A172 (cell line): ENCODE measurements at regions not wholly inside any gene's neighbourhood (a gene's known extent, or its start where the extent isn't known, plus 50 kb on each side); places are given as distances from the start of the nearest gene placed in this dataset.
A peak's percentile ranks its signal among the peaks of the same experiment; 100 is the strongest.

Source experiments
- DNase-seq: peaks from one replicate; pipeline ENCODE4 v3.0.0-alpha.2; 2015; ENCODE audit warnings: low spot score

DNA sequence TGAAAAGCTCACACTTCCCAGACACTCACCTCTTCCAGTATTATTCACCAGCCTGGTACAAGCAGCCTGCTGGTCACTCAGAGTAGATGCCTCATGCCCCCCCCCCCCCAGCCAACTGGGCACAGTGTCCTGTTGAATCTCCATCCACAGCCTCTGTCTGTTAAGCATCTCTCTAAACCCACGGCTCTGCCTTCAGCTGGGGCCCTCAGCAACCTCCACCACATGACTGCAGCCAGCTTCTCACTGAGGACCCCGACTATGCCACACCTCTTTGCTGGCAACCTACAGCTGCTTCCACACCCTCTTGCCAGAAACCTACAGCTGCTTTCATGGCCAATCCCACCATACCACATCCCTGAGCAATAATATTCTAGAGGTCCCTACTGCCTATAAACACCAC is 113.1 kb downstream of the RHOU start:
- DNase-seq: no peak

DNA sequence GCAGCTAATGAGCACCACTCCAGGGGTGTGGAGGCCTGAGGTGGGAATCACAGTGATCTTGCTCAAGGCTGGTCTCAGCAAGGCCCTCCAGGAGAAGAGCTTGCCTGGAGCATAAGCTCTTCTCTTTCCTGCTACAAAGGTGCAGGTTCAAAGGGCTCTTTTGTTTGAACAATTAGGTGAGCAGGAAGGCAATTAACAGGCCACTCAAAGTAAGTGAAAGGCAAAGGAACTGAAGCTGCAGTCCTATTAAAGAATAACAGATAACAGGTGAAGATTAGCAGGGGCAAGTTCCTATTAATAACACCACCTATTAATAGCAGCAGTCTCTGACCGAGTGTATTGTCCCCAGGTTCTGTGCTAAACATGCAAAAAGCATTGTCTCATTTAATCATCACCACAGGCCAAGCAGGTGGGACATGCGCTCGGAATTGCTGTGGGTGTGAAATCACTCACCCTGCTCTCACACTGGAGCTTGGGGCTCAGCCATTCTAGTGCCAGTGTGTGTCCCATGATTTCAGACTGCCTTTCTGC is 113.8 kb downstream of the RHOU start:
- DNase-seq: no peak

DNA sequence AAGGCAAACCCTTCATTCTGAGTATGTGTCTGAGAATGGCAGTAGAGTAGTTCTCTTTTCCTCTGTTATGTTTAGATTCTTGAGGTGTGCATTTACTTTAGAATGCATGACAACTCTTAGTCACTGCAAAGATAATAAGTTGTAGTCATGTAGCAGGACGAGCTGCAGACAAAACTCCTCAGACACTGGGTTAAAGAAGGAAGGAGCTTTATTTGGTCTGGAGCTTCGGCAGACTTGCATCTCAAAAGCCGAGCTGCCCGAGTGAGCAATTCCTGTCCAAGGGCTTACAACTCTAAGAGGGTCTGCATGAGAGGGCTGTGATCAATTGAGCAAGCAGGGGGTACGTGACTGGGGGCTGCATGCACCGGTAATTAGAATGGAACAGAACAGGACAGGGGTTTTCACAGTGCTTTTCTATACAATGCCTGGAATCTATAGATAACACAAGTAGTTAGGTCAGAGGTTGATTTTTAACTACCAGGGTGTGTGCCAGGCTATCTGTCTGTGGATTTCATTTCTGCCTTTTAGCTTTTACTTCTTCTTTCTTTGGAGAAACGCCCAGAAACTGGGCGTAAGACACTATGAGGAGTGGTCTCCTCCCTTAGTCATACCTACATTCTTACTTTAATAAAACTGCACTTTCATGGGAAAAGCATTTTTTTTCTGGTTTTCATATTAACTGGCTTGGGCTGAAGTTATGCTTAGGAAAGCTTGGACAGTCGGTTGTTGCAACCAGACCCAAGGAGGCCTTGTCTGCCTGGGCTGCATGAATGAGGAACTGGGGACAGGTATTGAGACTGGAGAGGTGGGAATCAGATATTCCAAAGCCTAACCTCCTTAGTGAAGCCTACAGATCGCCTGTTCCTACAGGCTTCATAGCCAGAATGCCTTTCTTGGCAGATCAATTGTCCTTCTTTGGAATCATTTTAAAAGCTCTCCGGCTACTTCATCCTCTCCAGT is 115.1 kb downstream of the RHOU start:
- DNase-seq: no peak

DNA sequence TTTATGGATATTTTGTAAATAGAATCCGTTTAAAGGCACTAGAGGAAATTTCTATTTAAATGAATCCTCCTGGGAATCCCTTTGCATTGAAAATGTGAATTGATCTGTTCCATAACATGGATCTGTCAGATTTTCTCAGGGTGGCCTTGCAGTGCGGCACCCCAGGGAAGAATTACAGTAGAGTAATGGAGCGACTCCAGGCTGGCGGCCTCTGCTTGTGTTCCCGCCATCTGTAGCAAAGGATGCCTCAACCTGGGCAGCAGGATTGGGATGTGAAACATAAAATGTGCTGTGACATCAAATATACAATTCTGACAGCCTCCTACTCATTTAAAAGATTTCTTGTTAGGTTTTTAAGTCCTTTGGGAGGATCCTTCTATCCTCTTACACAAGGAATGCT is 115.9 kb downstream of the RHOU start:
- DNase-seq: no peak

DNA sequence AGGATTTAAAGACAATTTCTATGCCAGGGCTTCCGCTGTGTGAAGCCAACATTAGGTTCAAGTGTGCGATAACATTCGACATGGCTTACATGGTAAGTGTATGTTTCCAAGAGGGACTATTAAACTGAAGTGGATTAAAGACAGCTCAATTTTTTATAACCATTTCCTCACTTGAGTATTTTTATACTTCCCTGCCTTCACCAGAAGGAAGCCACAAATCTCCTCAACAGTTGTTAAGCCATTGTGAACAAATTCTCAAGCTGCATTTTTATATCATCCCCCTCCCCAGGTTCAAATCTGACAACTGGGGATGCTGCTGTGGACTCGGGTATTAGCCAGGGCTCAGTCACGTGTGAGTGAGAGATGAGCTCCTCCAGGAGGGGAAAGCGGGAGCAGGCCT is 116.3 kb downstream of the RHOU start:
- DNase-seq: no peak

DNA sequence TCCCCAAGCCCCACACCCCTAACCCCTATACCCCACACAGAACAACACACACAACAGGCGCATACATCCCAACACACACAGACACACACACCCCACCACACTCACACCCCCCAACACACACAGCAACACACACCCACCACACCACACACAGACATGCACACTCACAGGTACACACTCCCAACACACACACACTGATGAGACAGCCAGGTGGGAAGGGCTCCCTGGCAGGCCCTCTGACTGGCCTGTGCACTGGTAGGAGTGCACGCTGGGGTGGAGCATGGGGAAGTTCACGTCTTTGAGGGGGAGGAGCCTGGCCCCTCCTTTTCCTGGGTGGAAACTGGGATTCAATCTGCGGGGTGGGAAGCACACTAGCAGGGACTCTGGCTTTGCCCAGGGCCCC is 116.7 kb downstream of the RHOU start:
- DNase-seq: no peak

DNA sequence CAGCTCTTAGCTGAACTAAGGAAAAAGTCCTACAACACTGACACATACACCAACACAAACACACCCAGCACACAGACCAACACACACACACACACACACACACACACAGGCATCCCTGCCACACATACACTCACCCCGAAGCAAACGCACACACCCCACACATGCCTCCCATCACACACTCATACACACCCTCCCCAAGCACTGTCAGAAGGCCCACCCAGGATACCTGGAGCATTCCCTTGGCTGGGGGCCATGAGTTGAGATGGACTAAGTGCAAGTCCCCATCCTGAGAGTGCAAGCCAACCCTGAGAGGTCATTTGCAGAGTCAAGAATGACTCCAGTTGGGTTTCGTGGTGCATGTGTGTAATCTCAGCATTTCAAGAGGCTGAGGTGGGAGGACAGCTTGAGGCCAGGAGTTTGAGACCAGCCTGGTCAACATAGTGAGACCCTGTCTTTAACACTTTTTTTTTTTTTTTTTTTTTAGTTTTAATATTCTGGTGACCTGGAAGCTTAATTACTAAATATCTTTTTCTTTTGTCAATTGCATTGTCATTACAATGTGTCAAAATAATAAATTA is 117.3 kb downstream of the RHOU start:
- DNase-seq: no peak

DNA sequence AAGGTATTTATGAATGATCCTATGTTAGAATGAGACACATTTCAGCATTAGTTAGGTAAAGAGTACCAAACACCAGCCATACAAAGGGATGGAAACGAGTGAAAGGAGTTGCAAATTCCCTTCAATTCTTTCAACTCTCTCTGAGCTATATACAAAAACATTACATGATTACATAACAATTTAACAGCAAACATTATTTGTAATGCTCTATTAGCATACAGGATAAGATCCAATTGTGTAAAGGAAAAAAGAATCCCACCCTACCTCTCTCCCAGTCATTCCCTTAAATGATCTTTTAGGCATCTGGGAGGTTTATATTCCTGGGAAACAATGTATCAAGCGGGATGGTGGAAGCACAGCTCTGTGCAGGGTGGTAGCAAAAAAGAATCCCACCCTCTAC is 117.9 kb downstream of the RHOU start:
- no peak for DNase-seq

DNA sequence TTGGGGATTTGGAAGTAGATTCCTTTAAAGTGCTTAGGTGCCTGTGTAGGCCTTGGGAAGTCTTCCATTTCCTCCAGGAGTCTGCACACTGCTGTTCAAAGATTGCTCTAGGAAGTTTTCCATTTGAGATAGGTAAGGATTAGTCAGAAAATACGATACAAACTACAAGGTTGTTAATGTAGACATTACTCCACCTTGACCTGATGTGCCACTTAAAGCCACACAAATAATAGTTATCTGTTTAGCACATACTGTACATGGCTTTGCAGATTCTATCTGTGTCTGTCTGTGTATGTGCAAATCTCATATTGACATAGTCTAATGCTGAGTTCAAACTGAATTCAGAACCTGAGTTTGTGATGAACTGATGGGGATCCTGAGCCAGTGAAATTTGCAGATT is 118.4 kb downstream of the RHOU start:
- no peak for DNase-seq

DNA sequence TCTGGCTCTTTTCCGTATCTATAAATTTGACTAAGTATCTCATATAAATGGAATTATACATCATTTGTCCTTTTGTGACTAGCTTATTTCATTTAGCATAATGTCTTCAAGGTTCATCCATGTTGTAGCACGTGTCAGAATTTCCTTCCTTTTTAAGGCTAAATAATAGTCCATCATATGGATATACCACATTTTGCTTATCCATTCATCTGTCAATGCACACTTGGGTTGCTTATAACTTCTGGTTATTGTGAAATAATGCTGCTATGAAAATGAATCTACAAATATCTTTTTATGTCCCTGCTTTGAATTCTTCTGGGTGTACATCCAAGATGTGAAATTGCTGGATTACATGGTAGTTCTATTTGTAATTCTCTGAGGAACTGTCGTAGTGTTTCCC is 119.6 kb downstream of the RHOU start:
- DNase-seq: no peak

DNA sequence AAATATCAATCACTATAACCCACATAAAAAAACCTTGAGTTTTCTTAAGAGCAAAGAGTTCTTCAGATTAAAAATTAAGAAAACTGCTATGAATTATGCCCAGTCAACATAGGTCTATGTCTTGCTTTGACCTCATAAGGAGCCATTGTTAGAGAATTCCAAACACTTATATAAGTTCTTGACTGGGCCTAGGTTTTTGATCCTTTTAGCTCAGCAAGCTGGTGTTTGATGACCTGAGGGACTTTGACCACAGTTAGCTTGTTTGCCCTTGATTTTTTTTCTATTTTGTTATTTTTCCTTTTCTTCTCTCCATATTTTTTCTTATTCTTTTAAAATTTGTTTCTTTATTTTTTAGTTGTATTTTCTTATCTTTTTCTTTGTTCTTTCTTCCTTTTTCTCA is 122.3 kb downstream of the RHOU start:
- no peak for DNase-seq

DNA sequence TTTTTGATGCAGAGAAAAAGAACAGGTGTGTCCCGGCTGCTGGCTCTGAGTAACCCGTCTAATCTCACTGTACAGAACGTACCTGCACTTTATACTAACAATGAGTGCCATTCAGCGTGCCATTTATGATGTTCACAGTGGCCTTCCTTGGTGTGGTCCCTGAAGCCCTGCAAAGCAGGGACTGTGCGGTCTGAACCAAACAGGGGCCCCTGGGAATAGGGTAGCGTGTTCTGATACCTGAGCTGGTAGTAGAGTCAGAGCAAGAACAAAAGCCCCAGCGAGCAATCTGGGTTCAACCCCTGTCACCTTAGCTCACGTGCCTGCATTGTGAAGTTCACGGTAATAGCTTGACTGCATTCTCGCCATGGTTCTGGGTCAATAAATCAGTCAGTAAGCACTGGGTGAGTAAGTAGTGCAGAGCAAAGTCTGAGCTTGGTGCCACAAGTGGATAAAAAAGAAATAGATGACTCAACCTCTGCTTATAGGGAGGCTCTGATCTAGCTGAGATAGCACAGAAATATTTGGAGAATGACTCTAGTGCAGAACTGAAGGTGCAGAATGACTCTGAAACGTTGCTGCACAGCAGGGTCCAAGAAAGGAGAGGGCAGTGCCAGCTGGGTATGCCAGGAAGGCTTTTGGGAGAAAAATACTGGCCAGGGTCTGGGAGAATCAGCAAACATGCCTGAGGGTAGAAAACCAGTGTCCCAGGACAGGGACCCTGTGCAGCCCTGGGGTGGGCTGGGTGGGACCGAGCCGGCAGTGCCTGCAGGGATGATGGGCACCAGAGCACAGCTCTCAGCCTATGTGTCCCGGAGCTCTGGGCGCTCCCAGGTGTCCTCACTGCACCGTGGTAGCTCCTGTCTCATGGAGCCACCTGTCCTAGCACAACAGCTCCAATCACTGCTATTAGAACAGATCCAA is 125.9 kb downstream of the RHOU start:
- DNase-seq: peak; percentile 99

DNA sequence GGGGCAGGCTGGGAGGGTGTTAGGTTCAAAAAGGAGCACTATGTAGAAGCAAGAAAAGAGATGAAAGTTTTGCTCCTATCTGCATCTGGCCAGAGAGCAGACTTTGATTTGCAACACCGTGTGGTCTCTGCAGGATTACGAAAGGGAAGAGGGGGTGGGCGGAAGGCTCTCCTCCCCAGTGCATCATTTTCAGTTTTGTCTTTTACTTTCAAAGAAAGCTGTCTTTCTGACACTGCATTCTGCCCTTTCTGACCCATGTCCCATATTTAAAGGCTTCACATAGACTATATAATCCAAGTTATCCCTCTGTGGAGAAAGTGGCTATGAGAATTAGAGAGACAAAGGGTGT is 126.5 kb downstream of the RHOU start:
- no peak for DNase-seq

DNA sequence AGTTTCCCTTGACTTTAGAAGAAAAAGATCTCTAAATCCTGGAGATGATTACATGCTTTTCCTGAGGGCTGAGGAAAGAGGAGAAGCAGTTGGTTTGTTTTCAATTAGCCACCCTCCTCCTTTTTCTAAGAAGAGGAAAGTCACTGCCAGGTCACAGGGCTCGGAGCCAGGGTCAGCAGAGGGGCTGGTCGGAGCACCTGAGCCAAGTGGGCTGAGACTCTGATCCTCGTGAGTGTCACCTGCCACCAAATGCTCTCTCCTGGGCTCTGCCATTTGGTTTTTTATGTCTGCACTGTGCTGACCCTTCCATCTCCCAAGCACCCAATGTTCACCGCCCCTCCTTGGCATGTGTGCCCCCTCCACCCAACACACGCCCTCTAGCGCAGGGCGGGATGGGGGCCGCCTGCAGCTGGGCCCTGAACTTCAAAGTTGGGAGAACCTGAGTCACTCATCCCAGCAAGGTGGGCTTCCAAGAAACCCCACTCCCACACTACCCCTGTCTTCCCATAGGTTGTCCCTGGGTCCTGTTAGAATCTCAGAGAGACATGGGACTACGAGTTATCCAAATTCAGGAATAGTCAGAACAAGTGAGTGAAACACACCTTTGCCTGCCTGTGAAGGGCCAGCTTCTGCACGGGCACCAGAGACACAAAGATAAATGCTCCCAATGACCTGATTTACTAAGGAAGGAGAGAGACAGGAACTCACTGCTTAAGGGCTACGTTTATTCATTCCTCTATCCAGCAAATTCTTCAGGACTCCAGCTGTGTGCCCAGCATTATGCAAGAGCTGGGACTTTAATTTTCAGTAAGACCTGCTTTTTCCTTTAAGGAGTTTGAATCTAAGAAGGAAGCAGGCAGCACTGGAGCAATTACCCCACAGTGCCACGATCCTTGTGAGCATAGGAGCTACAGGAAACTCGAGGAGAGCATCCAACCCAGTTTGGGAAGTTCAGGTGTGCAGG is 127.5 kb downstream of the RHOU start:
- no peak for DNase-seq

DNA sequence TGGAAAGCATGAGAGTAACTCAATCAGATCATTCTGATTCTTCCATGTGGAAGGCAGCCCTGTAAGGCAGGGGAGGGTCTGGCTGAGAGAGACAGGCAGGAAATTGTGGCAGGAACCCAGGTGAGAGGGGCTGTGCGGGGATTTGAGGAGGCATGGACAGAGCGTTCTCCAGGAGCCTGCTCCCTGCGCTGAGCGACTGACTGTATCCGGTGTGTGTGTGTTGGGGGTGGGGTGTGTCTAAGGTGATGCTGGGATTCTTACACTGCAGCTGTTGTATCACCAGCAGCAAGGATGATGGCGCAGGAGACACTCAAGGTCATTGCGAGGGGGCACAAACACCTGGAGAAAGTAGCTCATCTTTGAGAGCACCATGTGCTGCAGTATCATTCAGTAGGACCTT is 128.5 kb downstream of the RHOU start:
- DNase-seq: no peak

DNA sequence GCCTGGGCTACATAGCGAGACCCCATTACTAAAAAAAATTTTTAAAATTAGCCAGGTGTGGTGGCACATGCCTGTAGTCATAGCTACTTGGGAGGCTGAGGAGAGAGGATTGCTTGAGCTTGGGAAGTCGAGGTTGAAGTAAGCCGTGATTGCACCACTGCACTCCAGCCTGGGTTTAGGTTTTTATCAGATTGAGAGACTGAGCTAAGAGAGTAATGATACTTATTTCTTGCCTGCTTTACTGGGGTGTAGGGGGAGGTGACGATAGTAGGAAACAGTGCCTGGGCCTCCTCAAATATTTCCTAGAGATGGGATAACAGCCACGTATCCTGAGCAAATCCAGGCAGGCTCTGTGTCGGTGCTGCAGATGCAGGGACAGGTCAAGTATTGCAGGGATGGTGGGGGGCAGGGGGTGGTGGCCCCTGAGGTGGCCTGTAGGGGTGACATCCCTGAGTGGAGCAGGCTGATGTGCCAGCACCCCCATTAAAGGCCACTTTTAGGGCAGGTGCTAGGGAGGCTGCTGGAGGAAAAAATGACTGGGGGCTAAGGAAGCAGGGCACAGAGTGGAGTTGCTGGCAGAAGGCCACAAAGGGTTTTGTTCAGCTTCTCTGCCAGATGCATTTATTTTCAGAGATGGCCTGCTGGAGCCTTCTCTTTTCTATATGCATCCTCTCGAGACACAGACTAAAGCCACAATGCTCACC is 130.5 kb downstream of the RHOU start:
- no peak for DNase-seq

DNA sequence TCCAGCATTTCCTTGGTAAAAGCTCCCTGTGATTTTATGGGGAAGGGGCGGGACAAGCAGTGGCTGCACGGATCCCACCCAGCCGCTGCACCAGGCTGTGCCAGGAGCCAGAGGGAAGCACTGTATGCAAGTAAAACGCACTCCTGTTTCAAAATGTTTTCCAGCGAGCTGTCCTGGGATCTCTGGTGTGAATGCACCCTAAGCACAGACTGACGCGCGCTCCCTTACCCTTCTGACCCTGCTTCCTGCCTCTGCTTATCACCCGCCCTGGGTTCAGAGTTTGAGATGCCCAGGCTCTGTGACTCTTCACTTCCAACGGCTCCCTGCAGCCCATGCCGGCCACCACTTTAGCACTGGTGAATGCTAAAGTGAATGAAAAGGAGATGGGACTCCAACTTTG is 131.2 kb downstream of the RHOU start:
- DNase-seq: no peak

DNA sequence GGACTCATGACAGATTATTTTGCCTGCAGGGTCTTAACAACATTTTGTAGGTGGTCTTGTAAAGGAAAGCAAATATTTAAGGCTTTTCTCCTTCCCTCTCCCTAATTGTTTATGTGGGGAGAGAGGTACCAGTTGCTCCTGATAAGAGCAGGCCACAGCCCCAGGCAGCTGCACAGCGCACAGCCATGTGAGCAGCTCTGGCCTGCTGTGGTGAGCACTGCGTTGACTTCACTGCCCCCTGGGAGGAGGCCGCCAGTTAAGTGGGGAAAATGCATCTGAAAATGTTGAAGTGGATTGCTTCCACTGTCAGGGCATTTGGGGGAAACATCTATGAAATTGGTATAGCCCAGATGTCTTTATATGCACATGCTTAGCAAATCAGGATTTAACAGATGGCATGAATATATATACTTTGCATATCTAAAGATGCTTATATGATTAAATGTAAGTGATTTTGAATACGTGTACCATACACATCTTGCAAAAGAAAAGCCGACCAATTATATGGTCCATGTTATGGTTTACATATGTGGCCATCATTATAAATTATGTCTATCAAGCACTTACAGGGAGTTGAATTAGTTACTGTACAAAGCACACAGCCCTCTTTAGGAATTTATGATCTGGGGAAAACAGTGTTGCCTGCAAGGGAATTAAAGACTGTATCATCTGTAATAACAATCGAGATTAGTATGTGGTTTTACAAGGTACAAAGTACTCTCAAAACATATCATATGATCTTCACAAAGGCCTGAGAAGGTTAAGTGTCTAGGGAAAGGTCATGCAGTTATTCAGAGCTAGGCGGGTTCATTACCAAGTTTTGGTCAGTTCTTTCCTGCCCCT is 132.1 kb downstream of the RHOU start:
- DNase-seq: no peak

DNA sequence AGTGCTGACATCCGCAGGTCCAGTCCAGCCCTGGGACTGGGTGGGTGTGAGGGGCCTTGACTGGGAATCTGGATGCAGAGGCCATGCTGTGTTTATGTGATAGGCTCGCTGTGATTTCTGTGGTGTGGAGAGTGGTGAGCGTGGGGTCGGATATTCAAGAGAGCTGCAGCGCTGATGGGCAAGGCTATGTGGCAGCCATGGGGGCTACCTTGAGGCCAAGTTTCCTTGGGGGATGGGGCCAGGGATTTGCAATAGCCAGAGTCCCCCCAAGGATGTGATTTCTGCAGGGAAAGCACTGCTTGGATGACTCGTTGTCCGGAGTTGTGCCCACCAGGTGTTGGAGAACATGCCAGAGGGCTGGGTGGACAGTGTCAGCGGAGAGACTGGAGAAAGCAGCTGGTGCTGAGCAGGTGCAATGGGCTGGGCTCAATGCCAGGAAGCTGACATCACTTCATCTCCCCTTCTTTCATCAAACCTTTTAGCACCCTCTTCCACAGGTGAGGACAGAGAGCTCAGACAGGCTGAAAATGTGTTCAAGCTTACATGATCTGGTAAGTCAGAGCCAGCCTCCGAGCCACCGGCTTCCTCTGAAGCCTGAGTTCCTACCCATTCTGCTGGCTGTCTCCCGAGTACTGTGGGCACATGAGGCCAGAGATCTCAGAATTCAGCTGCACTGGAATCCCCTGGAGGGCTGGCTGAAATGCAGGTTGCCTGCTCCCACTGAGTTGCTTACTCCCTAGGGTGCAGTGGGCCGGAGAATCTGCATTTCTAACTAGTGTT is 132.9 kb downstream of the RHOU start:
- peak; percentile 21 for DNase-seq
